ENCODE measurements at regions not wholly inside any gene's neighbourhood (a gene's known extent, or its start where the extent isn't known, plus 50 kb on each side); places are given as distances from the start of the nearest gene placed in this dataset.

DNA sequence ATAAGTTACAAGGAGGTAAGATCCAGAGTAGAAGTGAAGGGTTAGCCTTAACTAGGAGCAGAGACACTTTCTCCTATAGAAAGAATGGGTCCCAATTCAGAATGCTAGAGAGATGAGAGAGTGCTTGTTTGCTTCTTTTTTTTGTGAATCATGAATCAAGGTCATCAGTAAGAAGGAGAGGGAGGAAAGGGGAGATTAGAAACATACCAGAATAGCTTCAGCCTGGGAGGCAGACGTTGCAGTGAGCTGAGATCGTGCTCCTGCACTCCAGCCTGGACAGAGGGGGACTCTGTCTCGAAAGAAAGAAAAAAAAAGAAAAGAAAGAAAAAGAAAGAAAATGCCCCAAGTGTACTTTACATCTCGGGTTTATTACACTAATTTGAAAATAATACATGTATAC is 55.8 kb upstream of the SLC35F5 start:
- Histone ChIP-seq H3K36me3 (ENCODE audit: low read depth) (no peaks in the 10 kb centered on the region), H3K27ac (no peak overlapping the region), H3K4me1 (replicated peaks; ENCODE audit: insufficient read depth) (no peaks in the 10 kb centered on the region), H3K27me3 (ENCODE audit: insufficient read depth, low read depth) (no peaks in the 10 kb centered on the region), H3K9me3 (ENCODE audit: insufficient read depth, low read depth) (no peaks in the 10 kb centered on the region), H3K4me2 (no peak overlapping the region), H3F3A (ENCODE audit: insufficient read depth, low read depth) (no peaks in the 10 kb centered on the region), H3K4me3 (no peak overlapping the region), H3K9me2 (ENCODE audit: insufficient read depth) (no peaks in the 10 kb centered on the region), H4K20me1 (ENCODE audit: insufficient read depth) (no peaks in the 10 kb centered on the region), H3K79me2 (ENCODE audit: low read depth) (no peaks in the 10 kb centered on the region), H2AFZ (no peak overlapping the region)
- CTCF ChIA-PET = no interaction called here
- POLR2A ChIA-PET (ENCODE audit: unreplicated experiment) = no interaction called here
- BruUV-seq (replicated peaks) = no TSS peak
- intact Hi-C loops (cut with micrococcal nuclease; ENCODE audit: unreplicated experiment) = no loop called here
- DNase-seq = no peak
- TF ChIP-seq, protein P1, sequence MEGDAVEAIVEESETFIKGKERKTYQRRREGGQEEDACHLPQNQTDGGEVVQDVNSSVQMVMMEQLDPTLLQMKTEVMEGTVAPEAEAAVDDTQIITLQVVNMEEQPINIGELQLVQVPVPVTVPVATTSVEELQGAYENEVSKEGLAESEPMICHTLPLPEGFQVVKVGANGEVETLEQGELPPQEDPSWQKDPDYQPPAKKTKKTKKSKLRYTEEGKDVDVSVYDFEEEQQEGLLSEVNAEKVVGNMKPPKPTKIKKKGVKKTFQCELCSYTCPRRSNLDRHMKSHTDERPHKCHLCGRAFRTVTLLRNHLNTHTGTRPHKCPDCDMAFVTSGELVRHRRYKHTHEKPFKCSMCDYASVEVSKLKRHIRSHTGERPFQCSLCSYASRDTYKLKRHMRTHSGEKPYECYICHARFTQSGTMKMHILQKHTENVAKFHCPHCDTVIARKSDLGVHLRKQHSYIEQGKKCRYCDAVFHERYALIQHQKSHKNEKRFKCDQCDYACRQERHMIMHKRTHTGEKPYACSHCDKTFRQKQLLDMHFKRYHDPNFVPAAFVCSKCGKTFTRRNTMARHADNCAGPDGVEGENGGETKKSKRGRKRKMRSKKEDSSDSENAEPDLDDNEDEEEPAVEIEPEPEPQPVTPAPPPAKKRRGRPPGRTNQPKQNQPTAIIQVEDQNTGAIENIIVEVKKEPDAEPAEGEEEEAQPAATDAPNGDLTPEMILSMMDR (conservative IDR thresholded peaks at IDR 0.05) = no peak
- TF ChIP-seq EZH2 (IDR thresholded peaks at IDR 0.05; ENCODE audit: low read depth) = no peak

DNA sequence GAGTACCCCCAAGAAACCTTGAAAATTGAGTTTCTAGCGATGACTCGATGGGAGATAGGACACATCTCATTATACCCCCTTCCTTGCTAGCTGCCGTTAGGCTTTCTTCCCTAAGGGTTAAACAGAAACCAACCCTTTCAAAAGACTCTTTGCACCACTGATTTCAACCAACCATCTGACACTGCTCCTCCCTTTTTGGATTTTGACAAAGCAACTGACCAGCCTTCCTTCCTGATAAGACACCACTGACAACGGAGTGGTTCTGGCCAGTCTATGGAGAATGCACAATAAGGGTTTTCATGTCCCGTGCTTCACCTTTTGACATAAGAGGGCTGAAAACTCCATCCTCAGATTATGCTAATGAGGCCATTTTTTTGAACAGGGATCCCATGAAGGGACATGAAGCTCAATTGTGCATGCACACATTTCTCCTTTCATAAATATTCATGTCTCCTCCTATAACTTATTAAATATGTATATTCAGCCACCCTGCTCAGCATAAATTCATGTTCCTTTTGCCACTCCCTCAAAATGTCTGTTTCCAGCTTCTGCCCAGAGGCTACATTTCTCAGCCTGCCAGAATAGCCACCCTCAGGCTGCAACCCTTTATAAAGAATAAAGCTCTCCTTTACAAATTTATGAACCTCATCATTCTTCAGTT is 52.8 kb upstream of the SLC35F5 start:
- no peaks in the 10 kb centered on the region for H4K20me1 ChIP-seq (ENCODE audit: insufficient read depth)
- H3K4me2 ChIP-seq = no peak overlapping the region
- H3K4me1 ChIP-seq (replicated peaks; ENCODE audit: insufficient read depth) = peaks cover 14% of the 10 kb centered on the region
- TF ChIP-seq, protein P1 (conservative IDR thresholded peaks at IDR 0.05) = no peak
- no peak for TF ChIP-seq EZH2 (IDR thresholded peaks at IDR 0.05; ENCODE audit: low read depth)
- H3K27me3 ChIP-seq (ENCODE audit: insufficient read depth, low read depth) = no peaks in the 10 kb centered on the region
- no TSS peak for BruUV-seq (replicated peaks)
- 0 out of 2 replicates have a peak, but pooled peaks cover 5% of the 10 kb centered on the region for H3F3A ChIP-seq (ENCODE audit: insufficient read depth, low read depth)
- intact Hi-C loops (cut with micrococcal nuclease; ENCODE audit: unreplicated experiment) = no loop called here
- no peak overlapping the region for H3K4me3 ChIP-seq
- ChIA-PET POLR2A (ENCODE audit: unreplicated experiment) (no interaction called here), CTCF (no interaction called here)
- no peak overlapping the region for H3K27ac ChIP-seq
- no peaks in the 10 kb centered on the region for H3K9me2 ChIP-seq (ENCODE audit: insufficient read depth)
- no peaks in the 10 kb centered on the region for H3K36me3 ChIP-seq (ENCODE audit: low read depth)
- H2AFZ ChIP-seq = no peak overlapping the region
- H3K79me2 ChIP-seq (ENCODE audit: low read depth) = no peaks in the 10 kb centered on the region
- no peaks in the 10 kb centered on the region; the same call in 1 of the 2 replicates for H3K9me3 ChIP-seq (ENCODE audit: insufficient read depth, low read depth)
- DNase-seq = no peak

DNA sequence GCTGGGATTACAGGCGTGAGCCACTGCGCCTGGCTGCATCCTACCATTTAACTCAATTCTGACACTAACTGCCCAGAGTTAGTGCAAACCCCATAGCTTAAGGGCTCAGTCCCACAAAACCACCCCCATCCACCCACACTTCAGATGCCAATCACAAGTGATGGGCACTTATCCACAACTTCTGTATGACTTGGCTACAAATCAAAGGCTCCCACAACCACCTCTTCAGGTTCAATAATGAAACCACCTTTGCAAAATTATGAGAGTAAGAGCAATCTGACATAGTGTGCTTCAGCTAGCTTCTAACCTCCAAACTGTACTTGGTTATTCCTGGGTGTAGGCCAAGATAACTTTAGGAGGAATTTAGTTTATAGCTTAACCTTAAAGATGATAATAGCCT is 51.3 kb upstream of the SLC35F5 start:
- Histone ChIP-seq H3K4me1 (replicated peaks; ENCODE audit: insufficient read depth) (peaks cover 14% of the 10 kb centered on the region), H3F3A (ENCODE audit: insufficient read depth, low read depth) (0 out of 2 replicates have a peak, but pooled peaks cover 5% of the 10 kb centered on the region), H3K27ac (no peak overlapping the region), H2AFZ (no peak overlapping the region), H3K79me2 (ENCODE audit: low read depth) (no peaks in the 10 kb centered on the region), H3K36me3 (ENCODE audit: low read depth) (no peaks in the 10 kb centered on the region), H3K9me3 (ENCODE audit: insufficient read depth, low read depth) (no peaks in the 10 kb centered on the region; the same call in 1 of the 2 replicates), H3K27me3 (ENCODE audit: insufficient read depth, low read depth) (no peaks in the 10 kb centered on the region), H3K4me2 (no peak overlapping the region), H4K20me1 (ENCODE audit: insufficient read depth) (no peaks in the 10 kb centered on the region), H3K4me3 (no peak overlapping the region), H3K9me2 (ENCODE audit: insufficient read depth) (no peaks in the 10 kb centered on the region)
- POLR2A ChIA-PET (ENCODE audit: unreplicated experiment) = no interaction called here
- no peak for DNase-seq
- intact Hi-C loops (cut with micrococcal nuclease; ENCODE audit: unreplicated experiment) = no loop called here
- CTCF ChIA-PET = no interaction called here
- no peak for TF ChIP-seq EZH2 (IDR thresholded peaks at IDR 0.05; ENCODE audit: low read depth)
- TF ChIP-seq, protein P1 (conservative IDR thresholded peaks at IDR 0.05) = no peak
- no TSS peak for BruUV-seq (replicated peaks)

All from PC-9 (cell line).